ENCODE measurements at regions not wholly inside any gene's neighbourhood (a gene's known extent, or its start where the extent isn't known, plus 50 kb on each side); places are given as distances from the start of the nearest gene placed in this dataset.

DNA sequence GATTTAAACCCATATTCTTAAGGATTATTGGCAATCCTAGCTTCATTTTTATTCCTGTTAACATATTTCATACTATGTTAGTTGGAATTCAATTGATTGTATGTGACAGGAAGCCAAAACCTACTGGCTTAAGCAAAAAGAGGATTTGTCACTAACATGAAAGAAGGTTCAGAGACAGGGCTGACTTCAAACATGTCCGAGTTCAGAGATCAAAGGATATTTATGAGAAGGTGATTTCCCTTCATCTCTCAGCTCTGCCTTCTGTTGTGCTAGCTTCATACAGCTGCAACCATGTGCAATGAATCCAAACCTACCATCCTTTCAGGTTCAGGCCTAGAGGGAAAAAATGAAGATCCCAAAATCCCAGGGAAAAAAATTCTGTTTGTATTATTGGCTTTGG, 349.7 kb downstream of the ATP23 start:
- no peaks in the 10 kb centered on the region for H3K9me3 ChIP-seq (ENCODE audit: low read length)
- no peaks in the 10 kb centered on the region for H4K20me1 ChIP-seq (ENCODE audit: insufficient read depth, low read length)
- H3K79me2 ChIP-seq (ENCODE audit: insufficient read depth, low read length) = no peaks in the 10 kb centered on the region
- H3K4me2 ChIP-seq (ENCODE audit: low read length) = no peak overlapping the region
- no peak for TF ChIP-seq EZH2 (IDR thresholded peaks at IDR 0.05; ENCODE audit: borderline replicate concordance, low read length)
- TF ChIP-seq, protein P1, sequence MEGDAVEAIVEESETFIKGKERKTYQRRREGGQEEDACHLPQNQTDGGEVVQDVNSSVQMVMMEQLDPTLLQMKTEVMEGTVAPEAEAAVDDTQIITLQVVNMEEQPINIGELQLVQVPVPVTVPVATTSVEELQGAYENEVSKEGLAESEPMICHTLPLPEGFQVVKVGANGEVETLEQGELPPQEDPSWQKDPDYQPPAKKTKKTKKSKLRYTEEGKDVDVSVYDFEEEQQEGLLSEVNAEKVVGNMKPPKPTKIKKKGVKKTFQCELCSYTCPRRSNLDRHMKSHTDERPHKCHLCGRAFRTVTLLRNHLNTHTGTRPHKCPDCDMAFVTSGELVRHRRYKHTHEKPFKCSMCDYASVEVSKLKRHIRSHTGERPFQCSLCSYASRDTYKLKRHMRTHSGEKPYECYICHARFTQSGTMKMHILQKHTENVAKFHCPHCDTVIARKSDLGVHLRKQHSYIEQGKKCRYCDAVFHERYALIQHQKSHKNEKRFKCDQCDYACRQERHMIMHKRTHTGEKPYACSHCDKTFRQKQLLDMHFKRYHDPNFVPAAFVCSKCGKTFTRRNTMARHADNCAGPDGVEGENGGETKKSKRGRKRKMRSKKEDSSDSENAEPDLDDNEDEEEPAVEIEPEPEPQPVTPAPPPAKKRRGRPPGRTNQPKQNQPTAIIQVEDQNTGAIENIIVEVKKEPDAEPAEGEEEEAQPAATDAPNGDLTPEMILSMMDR (IDR thresholded peaks at IDR 0.05; ENCODE audit: low read length) = no peak
- H3K4me1 ChIP-seq (ENCODE audit: insufficient read depth, low read length, severe bottlenecking) = no peaks in the 10 kb centered on the region
- H3K36me3 ChIP-seq (ENCODE audit: insufficient read depth, low read length) = no peaks in the 10 kb centered on the region
- H3K27ac ChIP-seq (ENCODE audit: low read depth, low read length, poor library complexity, severe bottlenecking) = no peak overlapping the region
- H3F3A ChIP-seq (ENCODE audit: insufficient read depth, low read length) = no peaks in the 10 kb centered on the region
- no peak overlapping the region for H3K4me3 ChIP-seq (ENCODE audit: low read depth, low read length, poor library complexity, severe bottlenecking)
- no peaks in the 10 kb centered on the region for H3K9me2 ChIP-seq (ENCODE audit: low read depth, low read length)
- no peaks in the 10 kb centered on the region for H3K27me3 ChIP-seq (ENCODE audit: insufficient read depth, low read length)
- no peak overlapping the region for H2AFZ ChIP-seq (ENCODE audit: low read length)
- no peak overlapping the region for H3K9ac ChIP-seq (ENCODE audit: low read length)

DNA sequence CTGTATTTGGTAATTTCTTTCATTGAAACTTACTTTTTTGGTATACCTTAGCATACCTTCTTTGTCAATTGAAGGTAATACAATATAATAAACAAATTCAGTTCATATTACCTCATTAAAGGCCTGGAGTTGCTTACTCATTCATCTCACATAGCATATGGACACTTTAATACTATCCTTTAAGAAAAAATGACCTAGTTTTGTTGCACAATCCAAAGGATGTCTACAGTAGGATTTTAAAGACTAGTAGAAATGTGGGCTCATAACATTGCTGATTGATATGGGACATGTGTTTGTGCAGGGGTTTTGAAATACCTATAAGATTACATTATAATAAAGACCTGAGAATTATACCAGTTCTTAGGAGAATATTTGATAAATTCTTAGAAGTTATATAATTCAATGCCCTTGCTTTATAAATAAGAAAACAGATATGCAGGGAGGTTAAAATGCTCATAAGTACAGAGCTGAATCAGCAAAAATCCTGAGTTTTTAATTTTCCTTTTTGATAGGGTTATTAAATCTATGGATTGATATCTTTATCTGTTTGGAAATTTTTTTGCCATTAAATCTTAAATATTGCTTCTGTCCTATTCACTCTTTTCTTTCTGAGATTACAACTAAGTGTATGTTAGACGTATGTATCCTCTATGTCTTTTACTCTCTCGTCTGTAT, 352.1 kb downstream of the ATP23 start:
- H3K4me1 ChIP-seq (ENCODE audit: insufficient read depth, low read length, severe bottlenecking) = no peaks in the 10 kb centered on the region
- no peaks in the 10 kb centered on the region for H3K27me3 ChIP-seq (ENCODE audit: insufficient read depth, low read length)
- H3F3A ChIP-seq (ENCODE audit: insufficient read depth, low read length) = no peaks in the 10 kb centered on the region
- H2AFZ ChIP-seq (ENCODE audit: low read length) = no peak overlapping the region
- no peak overlapping the region for H3K4me2 ChIP-seq (ENCODE audit: low read length)
- TF ChIP-seq EZH2 (IDR thresholded peaks at IDR 0.05; ENCODE audit: borderline replicate concordance, low read length) = no peak
- TF ChIP-seq, protein P1 (IDR thresholded peaks at IDR 0.05; ENCODE audit: low read length) = no peak
- no peaks in the 10 kb centered on the region for H4K20me1 ChIP-seq (ENCODE audit: insufficient read depth, low read length)
- H3K27ac ChIP-seq (ENCODE audit: low read depth, low read length, poor library complexity, severe bottlenecking) = no peak overlapping the region
- H3K9ac ChIP-seq (ENCODE audit: low read length) = no peak overlapping the region
- H3K4me3 ChIP-seq (ENCODE audit: low read depth, low read length, poor library complexity, severe bottlenecking) = no peak overlapping the region
- no peaks in the 10 kb centered on the region for H3K9me3 ChIP-seq (ENCODE audit: low read length)
- no peaks in the 10 kb centered on the region for H3K36me3 ChIP-seq (ENCODE audit: insufficient read depth, low read length)
- H3K9me2 ChIP-seq (ENCODE audit: low read depth, low read length) = no peaks in the 10 kb centered on the region
- H3K79me2 ChIP-seq (ENCODE audit: insufficient read depth, low read length) = no peaks in the 10 kb centered on the region

- Histone ChIP-seq H3K4me1 (ENCODE audit: insufficient read depth, low read length, severe bottlenecking) (no peaks in the 10 kb centered on the region), H3K9ac (ENCODE audit: low read length) (no peak overlapping the region), H4K20me1 (ENCODE audit: insufficient read depth, low read length) (no peaks in the 10 kb centered on the region), H3K79me2 (ENCODE audit: insufficient read depth, low read length) (no peaks in the 10 kb centered on the region), H3K9me3 (ENCODE audit: low read length) (no peaks in the 10 kb centered on the region), H3K4me2 (ENCODE audit: low read length) (no peak overlapping the region), H3K4me3 (ENCODE audit: low read depth, low read length, poor library complexity, severe bottlenecking) (no peak overlapping the region), H3F3A (ENCODE audit: insufficient read depth, low read length) (no peaks in the 10 kb centered on the region), H3K36me3 (ENCODE audit: insufficient read depth, low read length) (no peaks in the 10 kb centered on the region), H3K9me2 (ENCODE audit: low read depth, low read length) (no peaks in the 10 kb centered on the region), H2AFZ (ENCODE audit: low read length) (no peak overlapping the region), H3K27ac (ENCODE audit: low read depth, low read length, poor library complexity, severe bottlenecking) (no peak overlapping the region), H3K27me3 (ENCODE audit: insufficient read depth, low read length) (no peaks in the 10 kb centered on the region)
- TF ChIP-seq, protein P1 (IDR thresholded peaks at IDR 0.05; ENCODE audit: low read length) = no peak
- TF ChIP-seq EZH2 (IDR thresholded peaks at IDR 0.05; ENCODE audit: borderline replicate concordance, low read length) = no peak
Observed at GRCh38 chr12:58295268-58295667, 353.9 kb downstream of the ATP23 start.
